GM20000 (cell line): ENCODE measurements at regions not wholly inside any gene's neighbourhood (a gene's known extent, or its start where the extent isn't known, plus 50 kb on each side); places are given as distances from the start of the nearest gene placed in this dataset.

Experiments
- DNase-seq: peaks from one replicate; pipeline ENCODE4 v3.0.0; 2012; ENCODE audit warnings: low spot score
- CTCF ChIP-seq: IDR thresholded peaks from 2 replicates; pipeline ENCODE4 v1.5.1; 2012; ENCODE audit warnings: mild to moderate bottlenecking, control low read depth; ENCODE audit errors: extremely low read depth, missing control alignments

- no peak for DNase-seq
- no peak for TF ChIP-seq CTCF
These were observed 147.1 kb downstream of the WT1 start for GRCh38 chr11:32288276-32288675.

GRCh38 chr11:32289701-32290100, 145.6 kb downstream of the WT1 start:
- DNase-seq: no peak
- no peak for TF ChIP-seq CTCF

GRCh38 chr11:32290783-32291182, 144.6 kb downstream of the WT1 start:
- DNase-seq: no peak
- TF ChIP-seq CTCF: no peak

GRCh38 chr11:32297611-32298011, 137.7 kb downstream of the WT1 start:
- TF ChIP-seq CTCF: no peak
- peak; percentile 44 for DNase-seq

- no peak for TF ChIP-seq CTCF
- DNase-seq: no peak
These were observed 132.5 kb downstream of the WT1 start for GRCh38 chr11:32302826-32303225.

GRCh38 chr11:32304521-32304920, 130.8 kb downstream of the WT1 start:
- no peak for TF ChIP-seq CTCF
- no peak for DNase-seq

GRCh38 chr11:32305460-32305859, 129.9 kb downstream of the WT1 start:
- no peak for DNase-seq

More at GRCh38 chr11:32305460-32305859, 129.9 kb downstream of the WT1 start:
- no peak for TF ChIP-seq CTCF
